ENCODE measurements at regions not wholly inside any gene's neighbourhood (a gene's known extent, or its start where the extent isn't known, plus 50 kb on each side); places are given as distances from the start of the nearest gene placed in this dataset.

DNA sequence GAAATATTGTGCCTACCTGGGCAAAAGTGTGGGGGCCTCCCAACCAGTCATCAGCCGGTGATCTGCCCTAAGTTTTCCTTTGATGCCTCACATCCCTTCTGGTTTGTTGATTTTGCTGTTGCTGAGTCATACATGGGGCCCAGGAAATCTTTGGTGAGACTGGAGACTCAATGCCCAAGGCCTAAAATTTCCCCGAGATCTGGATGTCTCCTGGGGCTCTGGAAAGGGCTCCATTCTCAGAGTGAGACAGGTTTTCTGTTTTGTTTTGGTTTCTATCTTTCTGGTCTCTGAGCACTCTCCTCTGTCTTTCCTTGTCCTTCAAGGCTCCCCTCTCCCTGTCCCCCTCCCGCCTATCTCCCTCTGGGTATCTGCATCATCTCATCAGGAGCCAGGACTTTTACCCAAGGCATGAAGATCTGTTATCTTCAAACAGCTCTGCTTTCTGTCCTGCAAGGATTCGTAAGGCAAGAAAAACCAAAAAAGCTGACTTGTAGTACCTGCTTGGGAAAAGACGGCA is 152.8 kb upstream of the MAX start (continued):
- TF ChIP-seq ZNF557 (CRISPR knock-in tag; IDR thresholded peaks at IDR 0.05): no peak
- no peak for TF ChIP-seq REL (CRISPR knock-in tag; conservative IDR thresholded peaks at IDR 0.05)
- peak; percentile 97 for TF ChIP-seq FOSL2 (CRISPR knock-in tag; IDR thresholded peaks at IDR 0.05)
- TF ChIP-seq SATB2 (CRISPR knock-in tag; IDR thresholded peaks at IDR 0.05): no peak
- TF ChIP-seq ZNF232 (CRISPR knock-in tag; IDR thresholded peaks at IDR 0.05; ENCODE audit: borderline replicate concordance): no peak
- TF ChIP-seq, protein P1, sequence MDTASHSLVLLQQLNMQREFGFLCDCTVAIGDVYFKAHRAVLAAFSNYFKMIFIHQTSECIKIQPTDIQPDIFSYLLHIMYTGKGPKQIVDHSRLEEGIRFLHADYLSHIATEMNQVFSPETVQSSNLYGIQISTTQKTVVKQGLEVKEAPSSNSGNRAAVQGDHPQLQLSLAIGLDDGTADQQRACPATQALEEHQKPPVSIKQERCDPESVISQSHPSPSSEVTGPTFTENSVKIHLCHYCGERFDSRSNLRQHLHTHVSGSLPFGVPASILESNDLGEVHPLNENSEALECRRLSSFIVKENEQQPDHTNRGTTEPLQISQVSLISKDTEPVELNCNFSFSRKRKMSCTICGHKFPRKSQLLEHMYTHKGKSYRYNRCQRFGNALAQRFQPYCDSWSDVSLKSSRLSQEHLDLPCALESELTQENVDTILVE (CRISPR knock-in tag; IDR thresholded peaks at IDR 0.05): no peak
- peak; percentile 58 to 77 for TF ChIP-seq MAFK (conservative IDR thresholded peaks at IDR 0.05 in 1 of 2, IDR thresholded peaks at IDR 0.05 in 1 of 2; ENCODE audit: low read length in 2 of 2)
- no peak for TF ChIP-seq ZNF468 (CRISPR knock-in tag; IDR thresholded peaks at IDR 0.05)
- TF ChIP-seq MYNN (CRISPR knock-in tag; IDR thresholded peaks at IDR 0.05; ENCODE audit: low read depth): no peak
- no peak for TF ChIP-seq FOXK1 (CRISPR knock-in tag; IDR thresholded peaks at IDR 0.05; ENCODE audit: borderline replicate concordance, low read depth)
- TF ChIP-seq CENPX (CRISPR knock-in tag; IDR thresholded peaks at IDR 0.05): no peak
- TF ChIP-seq ZNF3 (CRISPR knock-in tag; IDR thresholded peaks at IDR 0.05): no peak
- TF ChIP-seq MED1 (CRISPR knock-in tag; IDR thresholded peaks at IDR 0.05): no peak
- no peak for TF ChIP-seq ZNF619 (CRISPR knock-in tag; IDR thresholded peaks at IDR 0.05)
- TF ChIP-seq RXRB (CRISPR knock-in tag; IDR thresholded peaks at IDR 0.05; ENCODE audit: borderline replicate concordance): peak; percentile 22; the same call in 1 of the 2 replicates
- TF ChIP-seq GATAD2A (CRISPR knock-in tag; IDR thresholded peaks at IDR 0.05): peak; percentile 75
- TF ChIP-seq FOSL1 (CRISPR knock-in tag; IDR thresholded peaks at IDR 0.05; ENCODE audit: borderline replicate concordance): peak; percentile 72; the same call in 1 of the 2 replicates
- TF ChIP-seq THAP8 (CRISPR knock-in tag; IDR thresholded peaks at IDR 0.05; ENCODE audit: borderline replicate concordance): no peak
- no peak for TF ChIP-seq MAX (IDR thresholded peaks at IDR 0.05)
- TF ChIP-seq, protein P2, sequence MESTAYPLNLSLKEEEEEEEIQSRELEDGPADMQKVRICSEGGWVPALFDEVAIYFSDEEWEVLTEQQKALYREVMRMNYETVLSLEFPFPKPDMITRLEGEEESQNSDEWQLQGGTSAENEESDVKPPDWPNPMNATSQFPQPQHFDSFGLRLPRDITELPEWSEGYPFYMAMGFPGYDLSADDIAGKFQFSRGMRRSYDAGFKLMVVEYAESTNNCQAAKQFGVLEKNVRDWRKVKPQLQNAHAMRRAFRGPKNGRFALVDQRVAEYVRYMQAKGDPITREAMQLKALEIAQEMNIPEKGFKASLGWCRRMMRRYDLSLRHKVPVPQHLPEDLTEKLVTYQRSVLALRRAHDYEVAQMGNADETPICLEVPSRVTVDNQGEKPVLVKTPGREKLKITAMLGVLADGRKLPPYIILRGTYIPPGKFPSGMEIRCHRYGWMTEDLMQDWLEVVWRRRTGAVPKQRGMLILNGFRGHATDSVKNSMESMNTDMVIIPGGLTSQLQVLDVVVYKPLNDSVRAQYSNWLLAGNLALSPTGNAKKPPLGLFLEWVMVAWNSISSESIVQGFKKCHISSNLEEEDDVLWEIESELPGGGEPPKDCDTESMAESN (CRISPR knock-in tag; conservative IDR thresholded peaks at IDR 0.05): no peak
- TF ChIP-seq HIC2 (CRISPR knock-in tag; IDR thresholded peaks at IDR 0.05; ENCODE audit: low read depth): no peak
- no peak for TF ChIP-seq ZNF749 (CRISPR knock-in tag; IDR thresholded peaks at IDR 0.05; ENCODE audit: borderline replicate concordance)
